ENCODE measurements at regions not wholly inside any gene's neighbourhood (a gene's known extent, or its start where the extent isn't known, plus 50 kb on each side); places are given as distances from the start of the nearest gene placed in this dataset.

DNA sequence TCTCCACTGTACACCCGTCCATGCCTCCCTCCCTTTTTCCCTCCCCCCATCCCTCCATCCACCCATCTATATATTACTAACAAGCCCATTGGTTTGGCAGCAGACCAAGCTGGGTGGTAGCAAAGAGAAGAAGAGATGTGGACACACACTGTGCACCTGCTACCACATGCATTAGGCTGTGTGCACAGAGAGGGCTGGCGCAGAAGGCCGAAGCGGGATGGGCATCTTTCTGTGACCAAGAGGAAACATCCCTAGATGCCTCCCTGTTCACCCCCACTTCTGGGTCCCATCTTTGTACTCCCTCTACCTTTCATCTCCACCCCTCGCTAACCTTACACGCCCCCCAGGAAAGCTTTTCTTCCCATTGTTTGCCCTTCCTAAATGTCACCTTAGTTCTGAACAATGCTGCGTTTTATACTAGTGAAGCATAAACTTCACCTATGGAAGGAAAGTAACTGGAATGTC lies 64.9 kb upstream of the AFDN start:
- ChIA-PET POLR2A (no interaction called here), CTCF (interaction anchor here (1.0 kb wide), 1 partner anchor 87 kb away, joined by 3 read pairs; no protein-coding TSS in a partner anchor)
- TF ChIP-seq, protein P1, sequence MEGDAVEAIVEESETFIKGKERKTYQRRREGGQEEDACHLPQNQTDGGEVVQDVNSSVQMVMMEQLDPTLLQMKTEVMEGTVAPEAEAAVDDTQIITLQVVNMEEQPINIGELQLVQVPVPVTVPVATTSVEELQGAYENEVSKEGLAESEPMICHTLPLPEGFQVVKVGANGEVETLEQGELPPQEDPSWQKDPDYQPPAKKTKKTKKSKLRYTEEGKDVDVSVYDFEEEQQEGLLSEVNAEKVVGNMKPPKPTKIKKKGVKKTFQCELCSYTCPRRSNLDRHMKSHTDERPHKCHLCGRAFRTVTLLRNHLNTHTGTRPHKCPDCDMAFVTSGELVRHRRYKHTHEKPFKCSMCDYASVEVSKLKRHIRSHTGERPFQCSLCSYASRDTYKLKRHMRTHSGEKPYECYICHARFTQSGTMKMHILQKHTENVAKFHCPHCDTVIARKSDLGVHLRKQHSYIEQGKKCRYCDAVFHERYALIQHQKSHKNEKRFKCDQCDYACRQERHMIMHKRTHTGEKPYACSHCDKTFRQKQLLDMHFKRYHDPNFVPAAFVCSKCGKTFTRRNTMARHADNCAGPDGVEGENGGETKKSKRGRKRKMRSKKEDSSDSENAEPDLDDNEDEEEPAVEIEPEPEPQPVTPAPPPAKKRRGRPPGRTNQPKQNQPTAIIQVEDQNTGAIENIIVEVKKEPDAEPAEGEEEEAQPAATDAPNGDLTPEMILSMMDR (IDR thresholded peaks at IDR 0.05; ENCODE audit: control extremely low read depth, extremely low read depth, low read depth, missing control alignments): no peak
- DNase-seq (ENCODE audit: extremely low spot score): no peak

DNA sequence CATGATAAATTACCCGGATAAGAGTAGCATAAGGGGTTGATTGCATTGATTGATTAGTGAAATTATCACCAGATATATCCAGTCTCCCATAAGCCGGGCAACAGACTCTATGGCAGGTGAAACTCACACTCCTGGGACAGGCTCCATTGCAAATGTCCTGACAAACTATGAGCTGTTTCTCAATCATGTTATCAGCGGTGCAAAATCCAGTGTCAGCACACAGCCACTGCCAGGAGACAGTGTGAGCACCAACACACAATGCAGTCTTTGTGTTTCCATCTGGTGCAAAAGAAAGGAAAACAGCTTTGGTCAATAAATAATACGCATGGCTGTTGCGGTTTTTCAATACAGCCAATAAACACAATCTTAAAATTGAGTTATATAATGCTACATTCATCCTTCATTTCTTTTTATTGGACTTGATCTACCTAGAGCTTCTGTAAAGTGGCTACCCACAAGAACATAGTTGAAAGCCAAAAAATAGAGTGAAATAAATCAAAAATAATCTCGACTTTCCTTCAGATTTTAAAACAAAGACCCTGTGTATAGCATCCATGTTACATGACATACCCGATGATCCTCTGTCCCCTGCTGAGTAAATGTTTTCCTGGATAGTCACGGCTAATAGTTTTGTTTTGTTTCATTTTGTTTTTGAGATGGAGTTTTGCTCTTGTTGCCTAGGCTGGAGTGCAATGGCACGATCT lies 64.3 kb upstream of the AFDN start:
- CTCF ChIA-PET: interaction anchor here (1.0 kb wide), 1 partner anchor 87 kb away, joined by 3 read pairs; no protein-coding TSS in a partner anchor
- DNase-seq (ENCODE audit: extremely low spot score): no peak
- TF ChIP-seq, protein P1 (IDR thresholded peaks at IDR 0.05; ENCODE audit: control extremely low read depth, extremely low read depth, low read depth, missing control alignments): no peak
- POLR2A ChIA-PET: no interaction called here

DNA sequence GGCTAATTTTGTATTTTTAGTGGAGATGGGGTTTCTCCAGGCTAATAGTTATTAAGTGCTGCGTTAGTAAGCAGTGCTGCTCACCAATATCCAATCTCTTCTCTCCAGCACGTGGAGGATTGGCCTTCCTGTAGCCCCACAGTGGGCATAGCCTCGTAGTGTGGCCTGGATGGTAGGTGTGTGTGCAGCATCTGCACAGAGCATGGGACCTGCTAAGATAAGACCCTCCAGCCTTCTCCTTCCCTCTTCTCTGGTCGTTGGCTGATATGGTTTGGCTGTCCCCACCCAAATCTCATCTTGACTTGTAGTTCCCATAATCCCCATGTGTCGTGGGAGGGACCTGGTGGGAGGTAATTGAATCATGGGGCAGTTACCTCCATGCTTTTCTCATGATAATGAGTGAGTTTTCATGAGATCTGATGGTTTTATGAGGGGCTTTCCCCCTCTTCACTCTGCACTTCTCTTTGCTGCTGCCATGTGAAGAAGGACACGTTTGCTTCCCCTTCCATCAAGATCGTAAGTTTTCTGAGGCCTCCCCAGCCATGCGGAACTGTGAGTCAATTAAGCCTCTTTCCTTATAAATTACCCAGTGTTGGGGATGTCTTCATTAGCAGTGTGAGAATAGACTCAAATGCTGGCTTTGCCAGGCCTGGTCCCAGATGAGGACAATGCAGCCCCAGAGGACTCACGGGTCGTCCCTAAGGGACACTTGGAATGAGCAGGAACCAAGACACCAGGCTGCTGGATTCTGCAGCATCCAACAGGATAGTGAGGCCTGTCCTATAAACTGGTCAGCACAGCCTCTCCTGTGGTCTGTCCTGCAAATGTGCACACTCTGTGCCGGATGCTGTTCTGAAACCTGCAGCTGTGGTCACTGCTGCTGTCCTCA lies 63.4 kb upstream of the AFDN start:
- TF ChIP-seq, protein P1 (IDR thresholded peaks at IDR 0.05; ENCODE audit: control extremely low read depth, extremely low read depth, low read depth, missing control alignments): no peak
- CTCF ChIA-PET: no interaction called here
- POLR2A ChIA-PET: no interaction called here
- DNase-seq (ENCODE audit: extremely low spot score): no peak

GRCh38 chr6:167764215-167764614 lies 62.5 kb upstream of the AFDN start:
- TF ChIP-seq, protein P1 (IDR thresholded peaks at IDR 0.05; ENCODE audit: control extremely low read depth, extremely low read depth, low read depth, missing control alignments): no peak
- no peak for DNase-seq (ENCODE audit: extremely low spot score)
- CTCF ChIA-PET: no interaction called here
- POLR2A ChIA-PET: no interaction called here

DNA sequence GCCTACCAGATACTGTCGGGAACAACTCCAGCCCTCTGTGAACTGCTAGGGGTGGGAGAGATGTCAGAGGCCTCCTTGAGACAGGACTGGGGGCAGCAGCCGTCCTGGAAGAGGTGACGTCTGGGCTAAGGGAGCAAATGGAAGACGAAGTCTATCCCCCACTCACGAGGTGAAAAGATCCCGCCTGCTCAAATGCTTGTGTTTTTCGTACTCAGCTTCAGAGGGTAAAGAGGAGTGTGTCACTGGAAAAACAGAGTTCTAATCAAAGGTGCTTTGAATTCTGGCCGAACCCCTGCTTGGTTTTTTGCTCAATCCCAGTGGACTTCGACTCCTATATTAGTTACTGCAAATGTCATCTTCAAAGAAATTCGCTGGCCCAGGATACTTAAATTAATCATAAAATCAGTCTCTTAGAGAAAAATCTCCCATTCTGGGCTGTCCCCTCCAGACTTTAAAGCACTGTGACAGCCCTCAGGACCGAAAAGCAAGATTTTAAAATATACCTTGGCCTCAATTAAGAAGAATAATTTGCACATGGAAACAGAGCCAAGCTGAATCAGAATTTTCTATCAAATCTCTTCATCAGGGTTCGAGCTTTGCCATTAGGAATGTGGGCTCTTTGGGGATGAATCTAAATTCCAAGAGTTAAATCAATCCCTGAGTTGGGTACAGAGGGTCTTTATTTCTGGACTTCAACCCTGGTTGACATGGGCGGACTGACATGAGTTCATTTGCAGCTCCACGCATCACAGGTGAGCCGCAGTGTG lies 61.8 kb upstream of the AFDN start:
- CTCF ChIA-PET: no interaction called here
- POLR2A ChIA-PET: no interaction called here
- TF ChIP-seq, protein P1 (IDR thresholded peaks at IDR 0.05; ENCODE audit: control extremely low read depth, extremely low read depth, low read depth, missing control alignments): no peak

More for the DNA sequence above, 61.8 kb upstream of the AFDN start:
- DNase-seq (ENCODE audit: extremely low spot score): no peak

Data from GM10248 (cell line).